HG02642 (cell line): ENCODE measurements at regions not wholly inside any gene's neighbourhood (a gene's known extent, or its start where the extent isn't known, plus 50 kb on each side); places are given as distances from the start of the nearest gene placed in this dataset.

Experiments
- ATAC-seq: cut with Tn5 transposase; IDR thresholded peaks from one replicate; pipeline ENCODE4 v1.9.1; 2021; ENCODE audit warnings: mild to moderate bottlenecking; ENCODE audit not compliant: unreplicated experiment, poor library complexity

- no peak for ATAC-seq
Measured at GRCh38 chr2:18708203-18708715, 118.9 kb upstream of the NT5C1B start.

- ATAC-seq = no peak
Measured at GRCh38 chr2:18706001-18706400, 116.6 kb upstream of the NT5C1B start.

- ATAC-seq = no peak
Measured at GRCh38 chr2:18704276-18704675, 114.9 kb upstream of the NT5C1B start.

GRCh38 chr2:18703555-18703954 is 114.2 kb upstream of the NT5C1B start:
- ATAC-seq = no peak

- no peak for ATAC-seq
Measured at GRCh38 chr2:18701981-18702380, 112.6 kb upstream of the NT5C1B start.

GRCh38 chr2:18701546-18701945 is 112.2 kb upstream of the NT5C1B start:
- ATAC-seq = no peak

GRCh38 chr2:18690342-18690741 is 101.0 kb upstream of the NT5C1B start:
- ATAC-seq = no peak

GRCh38 chr2:18684206-18685038 is 95.1 kb upstream of the NT5C1B start:
- ATAC-seq = no peak

GRCh38 chr2:18682681-18683080 is 93.3 kb upstream of the NT5C1B start:
- no peak for ATAC-seq

GRCh38 chr2:18677280-18677679 is 87.9 kb upstream of the NT5C1B start:
- no peak for ATAC-seq

GRCh38 chr2:18674309-18674708 is 84.9 kb upstream of the NT5C1B start:
- ATAC-seq = no peak

- no peak for ATAC-seq
Measured at GRCh38 chr2:18671363-18671762, 82.0 kb upstream of the NT5C1B start.

GRCh38 chr2:18668221-18668620 is 78.9 kb upstream of the NT5C1B start:
- ATAC-seq = no peak

GRCh38 chr2:18664421-18664820 is 75.1 kb upstream of the NT5C1B start:
- no peak for ATAC-seq

- ATAC-seq = no peak
Measured at GRCh38 chr2:18663861-18664260, 74.5 kb upstream of the NT5C1B start.

GRCh38 chr2:18662689-18663088 is 73.3 kb upstream of the NT5C1B start:
- no peak for ATAC-seq

GRCh38 chr2:18659915-18660314 is 70.5 kb upstream of the NT5C1B start:
- no peak for ATAC-seq

GRCh38 chr2:18656048-18656447 is 66.7 kb upstream of the NT5C1B start:
- no peak for ATAC-seq

- ATAC-seq = no peak
Measured at GRCh38 chr2:18651842-18652774, 62.7 kb upstream of the NT5C1B start.

GRCh38 chr2:18650221-18650620 is 60.9 kb upstream of the NT5C1B start:
- ATAC-seq = no peak

- no peak for ATAC-seq
Measured at GRCh38 chr2:18649502-18650135, 60.2 kb upstream of the NT5C1B start.
